GM12874 (cell line): ENCODE measurements at regions not wholly inside any gene's neighbourhood (a gene's known extent, or its start where the extent isn't known, plus 50 kb on each side); places are given as distances from the start of the nearest gene placed in this dataset.

Experiments
- TF ChIP-seq, protein P1 (sequence below): IDR thresholded peaks from 2 replicates; pipeline ENCODE4 v1.5.1; 2011; ENCODE audit warnings: low read depth, mild to moderate bottlenecking, control low read depth, low read length, moderate library complexity; ENCODE audit not compliant: insufficient read depth

DNA sequence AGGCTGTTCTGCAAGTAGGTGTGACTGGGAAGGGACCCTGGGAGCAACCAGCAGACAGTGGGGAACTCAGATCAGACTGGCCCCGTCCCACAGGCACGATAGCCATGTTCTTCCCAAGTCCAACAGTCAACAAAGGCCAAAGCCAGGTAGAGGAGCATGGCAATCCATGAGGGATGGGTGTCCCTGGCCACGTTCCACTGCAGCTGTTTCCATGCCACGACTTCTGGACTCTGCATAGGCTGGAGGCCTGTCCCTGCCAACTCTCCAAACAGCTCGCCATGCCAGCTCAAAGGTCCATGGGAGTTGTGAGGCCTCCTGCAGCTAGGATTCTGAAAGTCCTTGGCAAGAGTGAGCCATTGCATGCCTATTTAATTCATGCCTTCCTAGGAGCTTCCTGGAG lies 459.8 kb downstream of the CDH8 start:
- TF ChIP-seq, protein P1, sequence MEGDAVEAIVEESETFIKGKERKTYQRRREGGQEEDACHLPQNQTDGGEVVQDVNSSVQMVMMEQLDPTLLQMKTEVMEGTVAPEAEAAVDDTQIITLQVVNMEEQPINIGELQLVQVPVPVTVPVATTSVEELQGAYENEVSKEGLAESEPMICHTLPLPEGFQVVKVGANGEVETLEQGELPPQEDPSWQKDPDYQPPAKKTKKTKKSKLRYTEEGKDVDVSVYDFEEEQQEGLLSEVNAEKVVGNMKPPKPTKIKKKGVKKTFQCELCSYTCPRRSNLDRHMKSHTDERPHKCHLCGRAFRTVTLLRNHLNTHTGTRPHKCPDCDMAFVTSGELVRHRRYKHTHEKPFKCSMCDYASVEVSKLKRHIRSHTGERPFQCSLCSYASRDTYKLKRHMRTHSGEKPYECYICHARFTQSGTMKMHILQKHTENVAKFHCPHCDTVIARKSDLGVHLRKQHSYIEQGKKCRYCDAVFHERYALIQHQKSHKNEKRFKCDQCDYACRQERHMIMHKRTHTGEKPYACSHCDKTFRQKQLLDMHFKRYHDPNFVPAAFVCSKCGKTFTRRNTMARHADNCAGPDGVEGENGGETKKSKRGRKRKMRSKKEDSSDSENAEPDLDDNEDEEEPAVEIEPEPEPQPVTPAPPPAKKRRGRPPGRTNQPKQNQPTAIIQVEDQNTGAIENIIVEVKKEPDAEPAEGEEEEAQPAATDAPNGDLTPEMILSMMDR, result no peak

DNA sequence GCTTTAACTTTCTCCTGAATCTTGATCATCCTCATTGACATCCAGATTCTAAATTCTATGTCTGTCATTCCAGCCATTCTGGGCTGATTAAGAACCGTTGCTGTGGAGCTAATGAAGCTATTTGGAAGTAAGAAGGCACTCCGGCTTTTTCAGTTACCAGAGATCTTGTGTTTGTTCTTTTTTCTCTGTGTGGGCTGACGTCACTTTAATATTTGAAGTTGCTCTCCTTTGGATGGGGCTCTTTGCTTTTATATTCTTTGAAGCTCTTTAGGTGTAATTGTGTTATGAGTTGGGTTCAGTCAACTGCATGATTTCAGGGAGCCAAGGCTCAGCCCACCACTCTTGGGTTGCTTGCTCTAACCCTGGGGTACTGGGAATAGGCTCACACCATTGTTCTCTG lies 460.6 kb downstream of the CDH8 start:
- TF ChIP-seq, protein P1, result no peak

DNA sequence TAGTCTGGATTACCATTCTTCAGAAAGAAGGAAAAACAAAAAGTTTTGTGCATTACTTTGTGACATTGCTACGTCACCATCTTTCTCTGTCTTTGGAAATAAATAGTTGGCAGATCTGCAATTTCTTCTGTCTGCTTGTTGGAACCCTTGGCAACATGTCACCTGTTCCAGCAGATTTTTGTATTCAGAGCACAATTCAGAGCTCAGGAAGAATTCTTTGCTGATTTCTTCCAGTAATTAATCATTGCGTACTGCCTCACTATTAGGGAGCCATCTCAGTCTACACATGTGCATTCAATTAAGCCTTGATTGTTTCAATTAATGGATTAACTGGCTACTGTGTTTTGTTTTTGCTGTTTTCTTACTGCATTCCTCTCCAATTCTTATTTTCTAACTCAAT lies 467.2 kb downstream of the CDH8 start:
- TF ChIP-seq, protein P1, result no peak

DNA sequence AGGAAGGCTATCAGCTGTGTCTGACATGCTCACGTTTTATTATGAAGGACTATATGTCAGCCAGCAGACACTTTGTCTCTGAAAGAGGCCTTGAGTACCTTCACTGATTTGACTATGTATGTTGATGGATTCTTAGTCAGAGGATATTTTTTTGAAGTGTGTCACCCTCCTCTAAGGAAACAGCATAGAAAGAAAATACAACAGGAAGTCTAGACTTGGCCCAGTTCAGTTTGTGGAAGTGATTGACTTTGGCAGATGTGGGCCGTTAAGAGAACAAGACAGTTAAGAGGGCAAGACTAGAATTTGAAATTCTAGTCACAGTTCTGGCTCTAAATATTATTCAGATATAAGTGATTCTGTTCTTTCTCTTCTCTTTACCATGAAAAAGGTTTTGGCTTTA lies 471.5 kb downstream of the CDH8 start:
- TF ChIP-seq, protein P1, result no peak

DNA sequence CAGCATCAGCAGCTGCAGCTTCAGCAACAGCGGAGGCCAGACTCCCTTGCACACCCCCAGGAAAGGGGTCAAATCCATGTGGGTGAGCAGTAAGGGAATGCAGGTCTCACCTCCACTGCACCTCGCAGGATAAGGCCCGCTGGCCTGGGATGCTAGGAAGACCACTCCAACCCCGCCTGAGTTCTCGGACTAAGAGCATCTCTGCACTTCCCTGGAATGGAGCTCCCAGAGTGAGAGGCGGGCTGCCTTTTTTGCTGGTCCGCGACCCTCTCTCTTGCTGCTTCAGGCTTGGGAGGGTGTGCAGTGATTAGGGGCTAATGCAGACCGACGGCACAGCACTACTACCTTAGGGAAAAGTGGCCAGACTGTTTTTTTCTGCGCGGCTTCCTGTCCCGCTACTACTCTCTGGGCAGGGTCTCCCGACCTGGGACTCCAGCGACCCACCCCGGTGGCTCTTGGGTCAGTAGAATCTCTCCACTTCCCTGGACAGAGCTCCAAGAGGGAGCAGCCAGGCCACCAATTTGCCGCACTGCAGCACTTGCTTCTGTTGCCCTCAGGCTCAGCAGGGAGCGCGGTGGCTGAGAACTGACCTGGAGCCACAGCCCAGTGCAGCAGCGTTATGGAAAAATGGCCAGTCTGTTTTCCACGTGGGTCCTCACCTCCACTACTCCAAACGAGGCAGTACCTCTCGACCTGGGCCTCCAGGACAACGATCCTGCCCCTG lies 480.4 kb downstream of the CDH8 start:
- TF ChIP-seq, protein P1, result no peak

DNA sequence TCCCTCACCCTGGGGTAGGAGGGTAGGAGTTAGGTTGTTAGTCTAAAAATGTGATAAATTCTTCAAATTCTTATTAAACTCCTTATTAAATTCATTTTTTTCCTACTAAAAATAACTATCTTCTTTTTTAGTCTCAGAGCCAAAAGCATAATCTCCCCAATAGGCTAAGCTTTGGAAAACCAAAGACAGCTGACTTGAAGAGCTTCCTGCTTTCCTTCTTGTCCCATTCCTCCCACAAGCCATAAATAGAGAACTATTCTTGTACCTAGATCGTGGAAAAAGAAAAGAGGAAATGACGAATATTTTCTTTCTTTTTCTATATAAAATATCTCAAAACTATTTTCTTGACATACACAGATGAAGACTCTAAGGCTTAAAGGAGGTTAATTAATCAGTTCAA lies 486.9 kb downstream of the CDH8 start:
- TF ChIP-seq, protein P1, result no peak

DNA sequence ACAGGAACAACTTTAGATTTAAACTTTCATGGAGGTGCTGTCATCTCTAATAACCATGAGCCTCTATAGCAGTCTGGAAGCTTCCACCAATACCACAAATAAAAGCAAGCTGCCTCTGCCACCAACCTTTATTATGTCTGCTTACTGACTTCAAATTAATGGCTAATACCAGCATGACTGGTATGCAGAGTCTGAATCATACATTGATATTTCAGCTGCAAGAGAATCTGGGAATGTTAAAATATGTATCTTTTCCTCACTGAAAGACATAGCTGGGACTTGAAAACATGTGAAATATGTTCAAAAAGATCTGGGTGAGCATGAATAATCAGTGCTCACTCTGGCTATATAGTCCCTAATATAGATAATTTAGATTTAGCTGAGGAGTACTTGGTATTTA lies 488.6 kb downstream of the CDH8 start:
- TF ChIP-seq, protein P1, result no peak
